Transverse colon (tissue), 4 donors: ENCODE measurements at regions not wholly inside any gene's neighbourhood (a gene's known extent, or its start where the extent isn't known, plus 50 kb on each side); places are given as distances from the start of the nearest gene placed in this dataset.

Experiments
- DNase-seq: peaks from one replicate; pipeline ENCODE4 v3.0.0-alpha.2; 2019
- H3K27ac ChIP-seq, 4 donors: fragments of 200-600 bp; sonication (generic); 2 replicates each; pipeline ENCODE4 v1.5.1; 2016 to 2018; ENCODE audit warnings: inconsistent platforms in 4 of 4
- H3K27me3 ChIP-seq: fragments of 200-600 bp; sonication (generic); 2 replicates; pipeline ENCODE4 v1.5.1; 2017; ENCODE audit warnings: inconsistent platforms
- H3K36me3 ChIP-seq, 4 donors: fragments of 200-600 bp; sonication (generic); 2 replicates each; pipeline ENCODE4 v1.5.1; 2017 to 2019; ENCODE audit warnings: inconsistent platforms in 4 of 4
- H3K4me1 ChIP-seq, 4 donors: fragments of 200-600 bp; sonication (generic); 2 replicates each; pipeline ENCODE4 v1.5.1; 2017 to 2020; ENCODE audit warnings: inconsistent platforms in 4 of 4
- H3K4me3 ChIP-seq, 4 donors: fragments of 200-600 bp; sonication (generic); 1 replicate in 1 of 4; 2 replicates in 3 of 4; pipeline versions ENCODE4 v1.5.1 to v1.6.1; 2017 to 2019; ENCODE audit warnings: inconsistent platforms in 4 of 4
- H3K9me3 ChIP-seq, 2 donors: fragments of 200-600 bp; sonication (generic); 2 replicates each; pipeline ENCODE4 v1.5.1; 2017 to 2019; ENCODE audit warnings: inconsistent platforms in 2 of 2
- CTCF ChIP-seq, 5 experiments: fragments of 200-600 bp in 3 of 5; fragments of 450-650 bp in 2 of 5; sonication (generic) in 3 of 5; IDR thresholded peaks; 1 replicate in 2 of 5; 2 replicates in 3 of 5; pipeline ENCODE4 v1.5.1; 2016 to 2017; ENCODE audit warnings: antibody characterized with exemption in 5 of 5, inconsistent platforms in 3 of 5, mild to moderate bottlenecking in 2 of 5, moderate library complexity in 1 of 5
- EP300 ChIP-seq: sonication (generic); formaldehyde crosslinking; IDR thresholded peaks from one replicate; pipeline ENCODE4 v1.6.1; 2017; ENCODE audit warnings: antibody characterized with exemption, low read depth
- POLR2A ChIP-seq: fragments of 450-650 bp; IDR thresholded peaks from one replicate; pipeline ENCODE4 v1.6.1; 2016; ENCODE audit warnings: antibody characterized with exemption, mild to moderate bottlenecking, moderate library complexity
- POLR2AphosphoS5 ChIP-seq, 3 donors: sonication (generic); formaldehyde crosslinking; IDR thresholded peaks; one replicate each; pipeline ENCODE4 v1.6.1; 2016; ENCODE audit warnings: antibody characterized with exemption in 3 of 3
- WGBS, 2 donors: methylation state at CpG; one replicate each; pipeline ENCODE4 v1.1.5; 2018; ENCODE audit warnings: low coverage in 1 of 2; 5-methylcytosine and 5-hydroxymethylcytosine counted together
- in situ Hi-C, 4 donors: fragments of 200-750 bp; cut with MboI; loops; one replicate each; pipeline versions ENCODE4 v1.15.0 to v1.15.1; 2017; ENCODE audit warnings: low sequenced_read_pairs in 3 of 4, low pct_ligation_motif_present in 1 of 4, low pct_unique_long_range_greater_than_20kb in 1 of 4
- intact Hi-C: fragments of 100-400 bp; cut with DNase I; formaldehyde crosslinking; loops from one replicate; pipeline ENCODE4 v1.15.1; 2023; ENCODE audit warnings: low total_unique reads

DNA sequence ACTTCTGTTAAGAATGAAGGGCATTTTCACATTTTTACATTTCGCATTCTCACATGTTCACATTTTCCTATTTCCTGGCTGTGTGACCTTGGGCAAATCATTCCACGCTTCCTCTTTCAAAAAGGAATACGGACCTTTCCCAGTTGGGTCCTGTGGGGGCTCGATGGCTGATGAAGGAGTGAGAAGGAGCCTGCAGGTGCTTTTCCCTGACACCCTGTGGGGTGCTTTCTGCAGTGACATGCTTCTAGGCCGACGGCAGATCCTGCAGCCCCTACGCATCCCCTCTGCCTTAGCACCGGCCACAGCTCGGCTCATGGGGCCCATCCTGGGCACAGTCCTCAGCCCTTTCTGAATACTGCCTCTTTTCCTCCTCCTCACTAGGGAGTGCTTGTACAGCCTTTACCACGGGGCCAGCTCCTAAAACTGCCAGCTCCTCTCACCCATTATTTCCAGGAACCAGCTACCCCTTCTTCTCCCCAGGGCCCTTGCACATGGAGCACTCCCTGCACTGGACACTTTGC lies 91.0 kb downstream of the FOXL1 start:
- WGBS, 2 donors, result 83 to 84% methylated on average over 1 to 10 of the region's 10 CpGs
- peaks cover 24% of the 10 kb centered on the region for H3K27me3 ChIP-seq
- in situ Hi-C loops, result no loop called here

DNA sequence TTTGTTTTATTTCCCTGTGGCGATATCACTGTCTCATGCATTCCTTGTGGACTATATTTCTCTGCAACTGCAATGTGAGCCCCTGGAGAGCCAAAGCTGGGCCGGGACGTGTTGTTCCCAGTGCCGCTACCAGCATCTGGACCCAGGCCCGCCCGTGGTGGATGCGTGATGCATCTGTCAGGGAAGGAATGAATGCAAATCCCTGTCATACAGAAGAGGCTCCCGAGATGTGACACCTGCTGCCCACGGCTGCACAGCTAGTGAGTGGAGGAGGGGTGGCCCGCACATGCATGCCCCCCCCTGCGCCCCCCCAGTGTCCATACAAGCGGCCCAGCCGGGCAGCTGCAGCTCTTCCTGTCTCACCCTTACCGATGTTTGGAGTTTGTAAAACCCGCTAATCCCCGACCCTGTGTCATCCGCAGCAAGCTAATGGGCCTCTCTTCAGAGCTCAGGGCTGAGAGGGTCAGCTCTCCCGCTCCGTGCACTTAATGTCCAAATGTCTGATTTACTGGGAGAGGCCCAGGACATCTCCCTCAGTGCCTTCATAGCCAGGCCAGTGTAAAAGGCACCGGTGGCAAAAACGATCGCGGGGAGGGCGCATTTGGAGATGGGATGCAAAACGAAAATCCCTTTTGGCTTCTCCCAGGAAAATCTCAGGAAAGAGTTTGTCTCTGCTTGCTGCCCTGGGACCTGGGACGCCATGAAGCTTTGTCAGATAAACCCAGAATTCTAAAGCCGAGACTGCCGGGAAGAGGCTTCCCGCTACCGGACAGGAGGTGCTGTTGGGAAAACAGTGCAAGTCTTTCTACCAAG lies 91.8 kb downstream of the FOXL1 start:
- intact Hi-C loops (no loop called here), in situ Hi-C loops (no loop called here)
- WGBS, 2 donors, result 64 to 74% methylated on average over 11 to 28 of the region's 30 CpGs
- Histone ChIP-seq H3K4me1 (peaks cover 0 to 9% (median 1%) of the 10 kb centered on the region in 4 donors), H3K9me3 (no peaks in the 10 kb centered on the region), H3K27me3 (peaks cover 25% of the 10 kb centered on the region), H3K27ac (peak overlapping the region in 3 of 4 donors; percentile 4 to 33 (median 12)), H3K4me3 (no peak overlapping the region), H3K36me3 (no peaks in the 10 kb centered on the region)
- TF ChIP-seq POLR2A (no peak), EP300 (no peak), CTCF (IDR thresholded peaks at IDR 0.05) (no peak), POLR2AphosphoS5 (IDR thresholded peaks at IDR 0.05) (no peak)
- no peak for DNase-seq

More for the DNA sequence above, 91.0 kb downstream of the FOXL1 start:
- Histone ChIP-seq H3K27ac (no peak overlapping the region), H3K9me3 (no peaks in the 10 kb centered on the region), H3K4me3 (no peak overlapping the region), H3K4me1 (peaks cover 5 to 17% (median 6%) of the 10 kb centered on the region in 4 donors), H3K36me3 (no peaks in the 10 kb centered on the region)
- DNase-seq, result no peak
- intact Hi-C loops, result no loop called here
- TF ChIP-seq EP300 (no peak), CTCF (IDR thresholded peaks at IDR 0.05) (no peak), POLR2AphosphoS5 (IDR thresholded peaks at IDR 0.05) (no peak), POLR2A (no peak)

GRCh38 chr16:86670750-86671234 lies 92.4 kb downstream of the FOXL1 start:
- peak overlapping the region in 3 of 4 donors; percentile 4 to 33 (median 12) for H3K27ac ChIP-seq
- intact Hi-C loops, result no loop called here
- H3K36me3 ChIP-seq, result no peaks in the 10 kb centered on the region
- DNase-seq, result no peak
- no peaks in the 10 kb centered on the region for H3K9me3 ChIP-seq
- in situ Hi-C loops, result no loop called here
- 78 to 87% methylated on average over 5 to 11 of the region's 11 CpGs for WGBS, 2 donors
- no peak for TF ChIP-seq POLR2A
- TF ChIP-seq POLR2AphosphoS5 (IDR thresholded peaks at IDR 0.05), result no peak
- no peak for TF ChIP-seq CTCF (IDR thresholded peaks at IDR 0.05)
- no peak for TF ChIP-seq EP300
- H3K4me1 ChIP-seq, result peaks cover 0 to 8% (median 0%) of the 10 kb centered on the region in 4 donors
- H3K27me3 ChIP-seq, result peaks cover 22% of the 10 kb centered on the region
- no peak overlapping the region for H3K4me3 ChIP-seq

- Histone ChIP-seq H3K4me3 (no peak overlapping the region), H3K4me1 (peaks cover 0 to 8% (median 0%) of the 10 kb centered on the region in 4 donors), H3K27ac (no peak overlapping the region), H3K27me3 (peaks cover 28% of the 10 kb centered on the region), H3K36me3 (no peaks in the 10 kb centered on the region), H3K9me3 (no peaks in the 10 kb centered on the region)
- in situ Hi-C loops (no loop called here), intact Hi-C loops (no loop called here)
- 36 to 53% methylated on average over 7 to 15 of the region's 15 CpGs for WGBS, 2 donors
- TF ChIP-seq POLR2A (no peak), POLR2AphosphoS5 (IDR thresholded peaks at IDR 0.05) (no peak), EP300 (no peak), CTCF (IDR thresholded peaks at IDR 0.05) (no peak)
- no peak for DNase-seq
Observed at GRCh38 chr16:86671486-86672178, 93.3 kb downstream of the FOXL1 start.
